ENCODE measurements at regions not wholly inside any gene's neighbourhood (a gene's known extent, or its start where the extent isn't known, plus 50 kb on each side); places are given as distances from the start of the nearest gene placed in this dataset.
"Not testable (repeated sequence)": the region's sequence is repeated elsewhere in the genome, so short reads cannot be mapped to it uniquely, and the experiment has no call there.

- DNase-seq: not testable (repeated sequence)
These were observed 54.0 kb upstream of the GPR89A start for GRCh38 chr1:145553795-145554194.

GRCh38 chr1:145545055-145545454 is 62.7 kb upstream of the GPR89A start:
- peak; percentile 5 for DNase-seq

GRCh38 chr1:145541685-145542084 is 66.1 kb upstream of the GPR89A start:
- peak; percentile 72 for DNase-seq

- DNase-seq: peak; percentile 85
These were observed 66.5 kb upstream of the GPR89A start for GRCh38 chr1:145541246-145541645.

- DNase-seq: peak; percentile 41
These were observed 69.5 kb upstream of the GPR89A start for GRCh38 chr1:145538118-145538882.

GRCh38 chr1:145537003-145537402 is 70.8 kb upstream of the GPR89A start:
- DNase-seq: peak; percentile 40

- DNase-seq: peak; percentile 85
These were observed 72.3 kb upstream of the GPR89A start for GRCh38 chr1:145535461-145535860.

- not testable (repeated sequence) for DNase-seq
These were observed 79.7 kb upstream of the GPR89A start for GRCh38 chr1:145528068-145528564.

GRCh38 chr1:145520159-145520558 is 87.6 kb upstream of the GPR89A start:
- DNase-seq: not testable (repeated sequence)

GRCh38 chr1:145519302-145519701 is 88.5 kb upstream of the GPR89A start:
- not testable (repeated sequence) for DNase-seq

- not testable (repeated sequence) for DNase-seq
These were observed 87.6 kb upstream of the NBPF20 start for GRCh38 chr1:145513017-145513416.

GRCh38 chr1:145508053-145508452 is 82.7 kb upstream of the NBPF20 start:
- not testable (repeated sequence) for DNase-seq

GRCh38 chr1:145505663-145506647 is 80.6 kb upstream of the NBPF20 start:
- not testable (repeated sequence) for DNase-seq

GRCh38 chr1:145504834-145505413 is 79.5 kb upstream of the NBPF20 start:
- DNase-seq: not testable (repeated sequence)

- not testable (repeated sequence) for DNase-seq
These were observed 78.9 kb upstream of the NBPF20 start for GRCh38 chr1:145504310-145504709.

- not testable (repeated sequence) for DNase-seq
These were observed 74.8 kb upstream of the NBPF20 start for GRCh38 chr1:145500251-145500650.

- DNase-seq: not testable (repeated sequence)
These were observed 69.9 kb upstream of the NBPF20 start for GRCh38 chr1:145495077-145495871.

- not testable (repeated sequence) for DNase-seq
These were observed 63.0 kb upstream of the NBPF20 start for GRCh38 chr1:145488193-145488933.

GRCh38 chr1:145487156-145487555 is 61.8 kb upstream of the NBPF20 start:
- not testable (repeated sequence) for DNase-seq

GRCh38 chr1:145484257-145484656 is 58.9 kb upstream of the NBPF20 start:
- DNase-seq: not testable (repeated sequence)
